ENCODE measurements at regions not wholly inside any gene's neighbourhood (a gene's known extent, or its start where the extent isn't known, plus 50 kb on each side); places are given as distances from the start of the nearest gene placed in this dataset.

DNA sequence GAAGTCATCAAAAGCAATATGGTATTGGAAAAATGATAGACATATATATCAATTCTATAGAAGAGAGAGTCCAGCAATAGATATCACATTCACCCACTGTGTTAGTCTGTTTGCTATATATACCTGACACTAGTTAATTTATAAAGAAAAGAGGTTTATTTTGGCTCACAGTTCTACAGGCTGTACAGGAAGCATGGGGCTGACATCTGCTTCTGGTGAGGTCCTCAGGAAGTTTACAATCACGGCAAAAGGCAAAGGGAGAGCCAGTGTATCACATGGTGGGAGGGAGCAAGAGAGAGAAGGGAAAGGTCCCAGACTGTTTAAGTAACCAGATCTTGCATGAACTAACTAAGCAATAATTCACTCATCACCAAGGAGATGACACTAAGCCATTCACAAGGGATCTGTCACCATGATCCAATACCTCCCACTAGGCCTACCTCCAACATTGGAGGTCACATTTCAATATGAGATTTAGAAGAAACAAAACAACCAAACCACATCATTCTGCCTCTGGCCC, 470.6 kb downstream of the METTL4 start:
- peak; percentile 48 for FAIRE-seq
- TF ChIP-seq, protein P1, sequence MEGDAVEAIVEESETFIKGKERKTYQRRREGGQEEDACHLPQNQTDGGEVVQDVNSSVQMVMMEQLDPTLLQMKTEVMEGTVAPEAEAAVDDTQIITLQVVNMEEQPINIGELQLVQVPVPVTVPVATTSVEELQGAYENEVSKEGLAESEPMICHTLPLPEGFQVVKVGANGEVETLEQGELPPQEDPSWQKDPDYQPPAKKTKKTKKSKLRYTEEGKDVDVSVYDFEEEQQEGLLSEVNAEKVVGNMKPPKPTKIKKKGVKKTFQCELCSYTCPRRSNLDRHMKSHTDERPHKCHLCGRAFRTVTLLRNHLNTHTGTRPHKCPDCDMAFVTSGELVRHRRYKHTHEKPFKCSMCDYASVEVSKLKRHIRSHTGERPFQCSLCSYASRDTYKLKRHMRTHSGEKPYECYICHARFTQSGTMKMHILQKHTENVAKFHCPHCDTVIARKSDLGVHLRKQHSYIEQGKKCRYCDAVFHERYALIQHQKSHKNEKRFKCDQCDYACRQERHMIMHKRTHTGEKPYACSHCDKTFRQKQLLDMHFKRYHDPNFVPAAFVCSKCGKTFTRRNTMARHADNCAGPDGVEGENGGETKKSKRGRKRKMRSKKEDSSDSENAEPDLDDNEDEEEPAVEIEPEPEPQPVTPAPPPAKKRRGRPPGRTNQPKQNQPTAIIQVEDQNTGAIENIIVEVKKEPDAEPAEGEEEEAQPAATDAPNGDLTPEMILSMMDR (IDR thresholded peaks at IDR 0.05; ENCODE audit: insufficient read depth, missing control alignments) = no peak
- no peak for DNase-seq (ENCODE audit: insufficient read length, low spot score)

DNA sequence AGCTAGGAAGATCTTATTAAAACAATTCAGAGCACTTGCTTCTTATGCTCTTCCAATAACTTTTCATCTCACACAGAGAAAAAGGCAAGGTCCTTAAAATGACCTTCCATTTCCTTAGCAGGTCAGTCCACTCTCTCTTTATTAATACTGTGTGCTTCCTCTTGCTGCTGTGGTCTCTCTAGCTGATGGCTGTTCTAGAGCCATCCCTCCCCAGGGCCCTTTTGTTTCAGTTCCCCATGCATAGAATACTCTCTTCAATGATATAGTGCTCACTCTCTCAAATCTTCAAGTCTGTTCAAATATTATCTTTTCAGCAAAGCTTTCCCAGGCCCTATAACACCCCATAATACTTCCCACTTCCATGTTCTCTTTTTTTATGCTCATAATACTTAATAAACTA, 469.3 kb downstream of the METTL4 start:
- no peak for DNase-seq (ENCODE audit: insufficient read length, low spot score)
- no peak for FAIRE-seq
- TF ChIP-seq, protein P1 (IDR thresholded peaks at IDR 0.05; ENCODE audit: insufficient read depth, missing control alignments) = no peak

DNA sequence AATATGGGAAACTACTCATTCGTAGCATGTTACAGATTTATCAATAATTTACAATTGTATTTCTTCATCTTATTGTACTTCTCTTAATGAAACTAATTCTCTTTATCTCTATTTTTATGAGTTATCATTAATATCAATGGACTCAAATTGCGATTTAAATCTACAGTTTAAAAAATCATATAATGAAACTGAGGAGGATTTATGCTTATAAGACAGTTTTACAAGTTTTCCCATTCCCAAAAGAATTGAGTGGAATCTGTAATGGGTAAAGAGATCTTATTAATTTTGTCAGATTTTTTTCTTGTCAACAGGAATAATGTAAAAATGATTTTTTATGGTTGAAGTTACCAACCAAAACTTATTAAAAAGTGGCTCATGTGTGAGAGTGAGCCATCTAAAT, 468.0 kb downstream of the METTL4 start:
- peak; percentile 78 for FAIRE-seq
- no peak for DNase-seq (ENCODE audit: insufficient read length, low spot score)
- TF ChIP-seq, protein P1 (IDR thresholded peaks at IDR 0.05; ENCODE audit: insufficient read depth, missing control alignments) = no peak

DNA sequence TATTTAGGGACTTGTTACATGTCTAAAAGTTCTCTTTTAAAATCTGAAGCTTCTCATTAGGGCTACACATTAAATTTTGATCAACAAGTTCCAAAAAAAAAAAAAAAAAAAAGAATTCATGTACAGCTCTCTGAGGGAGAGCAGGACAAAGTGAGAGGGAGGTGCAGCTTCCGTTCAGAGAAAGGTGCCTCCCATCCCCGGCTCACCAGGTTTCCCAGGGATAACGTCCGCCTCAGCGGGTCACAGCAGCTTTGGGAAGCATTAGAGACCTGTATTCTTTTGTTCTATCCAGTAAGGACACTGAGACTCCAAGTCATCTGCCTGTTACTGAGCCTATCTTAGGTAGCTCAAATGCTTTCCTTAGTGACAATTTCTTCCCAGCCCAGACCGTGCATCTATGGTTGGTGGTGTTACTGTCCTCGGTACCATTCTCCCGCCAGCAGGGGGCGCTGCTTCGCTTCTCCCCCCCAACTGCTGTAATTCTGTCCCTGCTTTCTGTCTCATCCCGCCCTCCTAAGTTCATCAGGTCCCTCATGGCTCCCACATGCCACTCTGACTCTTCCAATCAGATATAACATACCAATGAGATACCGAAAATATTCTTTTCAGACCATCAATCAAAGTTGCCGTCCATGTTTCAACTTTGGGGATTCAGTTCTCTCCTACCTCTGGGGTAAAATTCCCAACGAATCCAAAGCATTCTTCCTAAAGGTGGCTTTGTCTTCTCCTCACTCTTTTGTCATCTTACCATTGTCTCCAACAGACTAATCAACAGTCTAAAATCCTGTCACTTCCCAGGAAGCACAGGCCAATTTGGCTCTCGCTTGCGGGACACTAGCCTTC, 466.5 kb downstream of the METTL4 start:
- TF ChIP-seq, protein P1 (IDR thresholded peaks at IDR 0.05; ENCODE audit: insufficient read depth, missing control alignments) = peak; percentile 44
- FAIRE-seq (no peak), DNase-seq (ENCODE audit: insufficient read length, low spot score) (peak; percentile 28)

DNA sequence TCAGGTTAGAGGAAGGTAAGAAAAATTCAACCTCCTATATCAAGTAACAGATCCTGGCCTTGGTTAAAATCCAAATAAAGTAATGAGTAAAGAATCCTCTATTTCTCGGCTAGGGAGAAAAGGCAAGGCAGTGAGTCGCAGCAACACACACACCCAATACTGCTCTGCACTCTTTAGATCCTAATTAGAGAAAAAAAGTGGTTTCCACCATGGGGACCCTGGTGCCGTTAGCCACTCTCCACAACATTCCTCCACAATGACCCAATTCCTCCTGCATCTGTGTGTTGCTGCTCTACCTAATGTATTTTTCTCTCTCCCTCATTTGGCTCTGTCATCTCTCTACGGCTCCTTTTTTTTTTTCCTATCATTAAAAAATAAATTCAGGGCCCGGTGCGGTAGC, 462.7 kb downstream of the METTL4 start:
- TF ChIP-seq, protein P1 (IDR thresholded peaks at IDR 0.05; ENCODE audit: insufficient read depth, missing control alignments) = no peak
- DNase-seq (ENCODE audit: insufficient read length, low spot score) = no peak
- no peak for FAIRE-seq

DNA sequence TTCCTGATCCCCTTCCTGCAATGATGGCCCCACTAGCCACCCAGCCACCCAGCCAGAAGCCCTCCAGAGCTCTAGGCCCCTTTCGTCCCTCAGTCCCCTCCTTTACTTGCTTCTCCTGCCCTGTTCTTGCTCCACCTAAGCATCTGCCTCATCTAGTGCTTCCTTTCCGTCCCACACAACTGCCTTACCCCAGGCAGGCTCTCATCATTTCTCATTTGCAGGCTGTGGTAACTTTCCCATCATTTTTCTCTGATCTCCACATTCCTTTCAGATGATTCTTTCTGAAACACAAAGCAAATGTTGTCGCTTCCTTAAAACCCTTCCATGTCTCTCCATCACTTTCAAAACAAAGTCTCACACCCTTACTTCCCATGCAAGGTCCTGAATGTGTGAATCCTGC, 459.8 kb downstream of the METTL4 start:
- TF ChIP-seq, protein P1 (IDR thresholded peaks at IDR 0.05; ENCODE audit: insufficient read depth, missing control alignments) = no peak
- DNase-seq (ENCODE audit: insufficient read length, low spot score) = no peak
- FAIRE-seq = no peak

DNA sequence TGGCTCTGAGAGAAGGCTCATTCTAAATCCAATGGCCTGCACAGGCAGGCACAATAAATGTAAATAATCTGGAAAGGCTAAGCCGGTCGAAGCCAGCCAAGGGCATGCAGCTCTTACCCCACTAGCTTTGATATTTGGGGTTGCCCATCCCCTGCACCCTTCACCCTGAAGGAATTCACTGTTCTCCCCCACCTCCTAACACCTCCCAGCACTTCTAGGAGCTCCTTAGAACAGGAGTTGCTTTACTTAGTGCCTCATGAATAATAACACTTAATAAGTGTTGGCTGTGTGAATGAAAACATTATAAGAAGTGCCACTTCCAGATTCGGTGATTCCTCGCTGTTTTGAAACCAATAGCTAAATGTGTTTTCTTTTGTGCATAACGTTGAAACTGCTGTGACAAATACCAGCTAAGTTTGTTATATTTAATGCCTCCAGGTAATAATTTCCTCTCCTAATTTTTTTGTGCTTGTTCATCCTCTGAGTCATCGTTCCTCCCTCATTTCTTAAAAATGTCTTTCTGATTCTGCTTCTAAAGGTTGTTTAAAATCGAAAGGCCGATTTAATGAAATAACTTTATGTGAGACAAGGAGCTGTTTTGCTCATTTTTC, 458.8 kb downstream of the METTL4 start:
- FAIRE-seq (no peak), DNase-seq (ENCODE audit: insufficient read length, low spot score) (no peak)
- TF ChIP-seq, protein P1 (IDR thresholded peaks at IDR 0.05; ENCODE audit: insufficient read depth, missing control alignments) = no peak

Data from D721Med (cell line).